SK-N-SH (cell line): ENCODE measurements at regions not wholly inside any gene's neighbourhood (a gene's known extent, or its start where the extent isn't known, plus 50 kb on each side); places are given as distances from the start of the nearest gene placed in this dataset.

Experiments
- CTCF ChIA-PET: fragments of 300-600, 350-600 bp; formaldehyde crosslinking; extraction: SDS; loops from one replicate; lab custom pipeline; 2021; lab: Yijun Ruan, JAX
- POLR2A ChIA-PET: fragments of 350-600 bp; sonication (Branson Sonifier 250); formaldehyde crosslinking; extraction: SDS; loops from one replicate; lab custom pipeline; 2020; ENCODE audit warnings: antibody characterized with exemption, inconsistent platforms; lab: Yijun Ruan, JAX
- DNase-seq: peaks from one replicate; pipeline ENCODE4 v3.0.0; 2012
- H2AFZ ChIP-seq: fragments of 200-600 bp; sonication (generic); 2 replicates; pipeline ENCODE4 v1.8.1; 2016; ENCODE audit warnings: antibody characterized with exemption, mild to moderate bottlenecking, low read depth
- H3F3A ChIP-seq: fragments of 200-600 bp; sonication (generic); replicated peaks from 2 replicates; pipeline ENCODE3; 2016; ENCODE audit warnings: antibody characterized with exemption, mild to moderate bottlenecking; ENCODE audit not compliant: insufficient read depth
- H3K27ac ChIP-seq, 2 experiments: fragments of 200-500 bp in 1 of 2; fragments of 200-600 bp in 1 of 2; sonication (Bioruptor generic) in 1 of 2; sonication (generic), shearing (Covaris generic) in 1 of 2; 2 replicates each; pipeline versions ENCODE4 v1.5.1 to v1.6.1; 2014 to 2016; ENCODE audit warnings: low read depth in 2 of 2, inconsistent platforms in 1 of 2, low read length in 1 of 2, mild to moderate bottlenecking in 1 of 2, mixed read lengths in 1 of 2
- H3K27me3 ChIP-seq: fragments of 200-600 bp; sonication (generic), shearing (Covaris generic); 2 replicates; pipeline ENCODE4 v1.6.1; 2016; ENCODE audit warnings: mixed run types; ENCODE audit not compliant: insufficient read depth
- H3K36me3 ChIP-seq, 2 experiments: fragments of 200-500 bp in 1 of 2; fragments of 200-600 bp in 1 of 2; sonication (Bioruptor generic) in 1 of 2; sonication (generic) in 1 of 2; replicated peaks in 1 of 2; 2 replicates each; pipeline versions ENCODE3 to v1.5.1; 2014 to 2016; ENCODE audit warnings: low read length in 1 of 2, mild to moderate bottlenecking in 1 of 2; ENCODE audit not compliant: insufficient read depth in 2 of 2, control insufficient read depth in 1 of 2
- H3K4me1 ChIP-seq, 2 experiments: fragments of 200-500 bp in 1 of 2; fragments of 200-600 bp in 1 of 2; sonication (Bioruptor generic) in 1 of 2; sonication (generic), shearing (Covaris generic) in 1 of 2; 2 replicates each; pipeline versions ENCODE4 v1.5.1 to v1.6.1; 2014 to 2016; ENCODE audit warnings: low read depth in 1 of 2, low read length in 1 of 2, mixed run types in 1 of 2; ENCODE audit not compliant: insufficient read depth in 2 of 2, control insufficient read depth in 1 of 2
- H3K4me2 ChIP-seq: fragments of 200-600 bp; sonication (generic), shearing (Covaris generic); 2 replicates; pipeline ENCODE4 v1.6.1; 2017; ENCODE audit warnings: mixed run types
- H3K4me3 ChIP-seq, 2 experiments: fragments of 200-500 bp in 1 of 2; fragments of 200-600 bp in 1 of 2; sonication (Bioruptor generic) in 1 of 2; sonication (generic), shearing (Covaris generic) in 1 of 2; 2 replicates each; pipeline versions ENCODE4 v1.5.1 to v1.8.1; 2014 to 2016; ENCODE audit warnings: low read depth in 2 of 2, inconsistent platforms in 1 of 2, low read length in 1 of 2, mild to moderate bottlenecking in 1 of 2, mixed read lengths in 1 of 2, moderate library complexity in 1 of 2
- H3K79me2 ChIP-seq: fragments of 200-600 bp; sonication (generic); 2 replicates; pipeline ENCODE4 v1.8.1; 2017; ENCODE audit warnings: mild to moderate bottlenecking; ENCODE audit not compliant: insufficient read depth
- H3K9ac ChIP-seq: fragments of 200-600 bp; sonication (generic); 2 replicates; pipeline ENCODE4 v1.6.1; 2017; ENCODE audit warnings: mixed run types
- H3K9me2 ChIP-seq: fragments of 200-600 bp; sonication (generic); 2 replicates; pipeline ENCODE4 v1.6.1; 2017; ENCODE audit warnings: mixed run types
- H3K9me3 ChIP-seq: fragments of 200-600 bp; sonication (generic); 2 replicates; pipeline ENCODE4 v1.6.1; 2017; ENCODE audit warnings: mixed run types, mild to moderate bottlenecking, moderate library complexity
- H4K20me1 ChIP-seq: fragments of 200-600 bp; sonication (generic); 2 replicates; pipeline ENCODE4 v1.6.1; 2017; ENCODE audit warnings: mild to moderate bottlenecking, mixed run types; ENCODE audit not compliant: insufficient read depth
- CHD2 ChIP-seq: fragments of 150-350 bp; IDR thresholded peaks from 2 replicates; pipeline ENCODE4 v1.6.1; 2018; ENCODE audit warnings: low read length; ENCODE audit not compliant: partially characterized antibody
- ELF1 ChIP-seq: IDR thresholded peaks from 2 replicates; pipeline ENCODE4 v1.4.0; 2012
- EP300 ChIP-seq, 2 experiments: IDR thresholded peaks; 2 replicates each; pipeline versions ENCODE4 v1.4.0 to v1.6.1; 2012; ENCODE audit warnings: borderline replicate concordance in 1 of 2, low read depth in 1 of 2, low read length in 1 of 2
- FOSL2 ChIP-seq: IDR thresholded peaks from 2 replicates; pipeline ENCODE4 v1.4.0; 2012; ENCODE audit warnings: low read depth, mild to moderate bottlenecking, moderate library complexity, borderline replicate concordance
- FOXM1 ChIP-seq: IDR thresholded peaks from 2 replicates; pipeline ENCODE4 v1.4.0; 2012; ENCODE audit warnings: low read depth, mild to moderate bottlenecking
- GABPA ChIP-seq: IDR thresholded peaks from 2 replicates; pipeline ENCODE4 v1.4.0; 2012; ENCODE audit warnings: low read depth, mild to moderate bottlenecking
- GATA2 ChIP-seq: sonication (generic); formaldehyde crosslinking; IDR thresholded peaks from 2 replicates; pipeline ENCODE4 v1.5.0; 2020; ENCODE audit warnings: mild to moderate bottlenecking, missing genetic modification reagents
- JUND ChIP-seq: IDR thresholded peaks from 2 replicates; pipeline ENCODE4 v1.4.0; 2012
- MAX ChIP-seq: IDR thresholded peaks from 2 replicates; pipeline ENCODE4 v1.4.0; 2012; ENCODE audit warnings: low read depth
- MEF2A ChIP-seq: IDR thresholded peaks from 2 replicates; pipeline ENCODE4 v1.4.0; 2012; ENCODE audit warnings: low read depth, borderline replicate concordance
- NFIC ChIP-seq: IDR thresholded peaks from 2 replicates; pipeline ENCODE4 v1.4.0; 2012; ENCODE audit warnings: borderline replicate concordance
- PBX3 ChIP-seq: IDR thresholded peaks from 2 replicates; pipeline ENCODE4; 2012
- POLR2AphosphoS5 ChIP-seq: IDR thresholded peaks from 2 replicates; pipeline ENCODE4 v1.6.1; 2012; ENCODE audit warnings: low read depth, low read length
- RAD21 ChIP-seq: IDR thresholded peaks from 2 replicates; pipeline ENCODE4 v1.6.1; 2012; ENCODE audit warnings: mild to moderate bottlenecking, low read length
- RXRA ChIP-seq: IDR thresholded peaks from 2 replicates; pipeline ENCODE4 v1.4.0; 2012; ENCODE audit warnings: low read depth, mild to moderate bottlenecking, borderline replicate concordance
- SIN3A ChIP-seq: IDR thresholded peaks from 2 replicates; pipeline ENCODE4 v1.6.1; 2012; ENCODE audit warnings: low read depth, mild to moderate bottlenecking, low read length, moderate library complexity, borderline replicate concordance
- TCF12 ChIP-seq: IDR thresholded peaks from 2 replicates; pipeline ENCODE4 v1.4.0; 2012
- TEAD4 ChIP-seq: IDR thresholded peaks from 2 replicates; pipeline ENCODE4 v1.4.0; 2012; ENCODE audit warnings: mild to moderate bottlenecking, borderline replicate concordance; ENCODE audit not compliant: insufficient read depth
- USF1 ChIP-seq: IDR thresholded peaks from 2 replicates; pipeline ENCODE4 v1.4.0; 2012; ENCODE audit warnings: low read depth, borderline replicate concordance
- YY1 ChIP-seq: IDR thresholded peaks from 2 replicates; pipeline ENCODE4 v1.4.0; 2012; ENCODE audit warnings: low read depth, mild to moderate bottlenecking
- WGBS: methylation state at CpG from one replicate; pipeline ENCODE4 v1.1.6; 2017; ENCODE audit warnings: low lambda C conversion rate; 5-methylcytosine and 5-hydroxymethylcytosine counted together

GRCh38 chr7:142440906-142441411, 183.1 kb upstream of the PRSS58 start:
- CTCF ChIA-PET = interaction anchor here (1.0 to 9.9 kb wide), 9 partner anchors 17 to 774 kb away, joined by 3 to 151 read pairs (median 4); no protein-coding TSS in a partner anchor
- H3K4me1 ChIP-seq = peaks cover 16 to 19% of the 10 kb centered on the region in 2 experiments
- peaks cover 27% of the 10 kb centered on the region for H3F3A ChIP-seq
- TF ChIP-seq CHD2 (no peak), FOXM1 (peak; percentile 2; the same call in 1 of the 2 replicates), ELF1 (peak; percentile 33; the same call in 1 of the 2 replicates)
- H3K9me3 ChIP-seq = no peaks in the 10 kb centered on the region
- peak overlapping the region; percentile 64 to 66; a peak in 3 of 4 replicates for H3K27ac ChIP-seq
- H3K36me3 ChIP-seq = no peaks in the 10 kb centered on the region
- H3K4me2 ChIP-seq = peak overlapping the region; percentile 56
- no peak for DNase-seq
- H3K4me3 ChIP-seq = no peak overlapping the region
- no peaks in the 10 kb centered on the region for H3K79me2 ChIP-seq
- no peaks in the 10 kb centered on the region for H3K27me3 ChIP-seq
- 56% methylated on average over 9 of the region's 9 CpGs for WGBS
- POLR2A ChIA-PET = no interaction called here
- peak overlapping the region; percentile 6; the same call in 1 of the 2 replicates for H3K9ac ChIP-seq
- H2AFZ ChIP-seq = peak overlapping the region; percentile 44; the same call in 1 of the 2 replicates
- H3K9me2 ChIP-seq = no peaks in the 10 kb centered on the region
- no peaks in the 10 kb centered on the region for H4K20me1 ChIP-seq

GRCh38 chr7:142440219-142440905, 182.5 kb upstream of the PRSS58 start:
- no peak for DNase-seq
- Histone ChIP-seq H3K4me1 (peaks cover 16 to 19% of the 10 kb centered on the region in 2 experiments), H3K27me3 (no peaks in the 10 kb centered on the region), H3K79me2 (no peaks in the 10 kb centered on the region), H3K27ac (peak overlapping the region; percentile 64 to 75; a peak in 3 of 4 replicates), H3F3A (peaks cover 27% of the 10 kb centered on the region), H3K4me3 (no peak overlapping the region), H3K9me3 (no peaks in the 10 kb centered on the region), H3K9ac (peak overlapping the region; percentile 6; the same call in 1 of the 2 replicates)
- WGBS = 34% methylated on average over 6 of the region's 6 CpGs
- CTCF ChIA-PET = interaction anchor here (0.7 to 9.9 kb wide), 11 partner anchors 17 to 343 kb away, joined by 3 to 151 read pairs (median 4); no protein-coding TSS in a partner anchor
- TF ChIP-seq TCF12 = peak; percentile 93
- TF ChIP-seq GATA2 (CRISPR knock-in tag) = no peak
- 0 out of 2 replicates have a peak, but pooled peaks have one; percentile 59 for TF ChIP-seq SIN3A
- TF ChIP-seq RAD21 = no peak
- peak; percentile 95 for TF ChIP-seq PBX3
- TF ChIP-seq YY1 = peak; percentile 56; the same call in 1 of the 2 replicates
- TF ChIP-seq USF1 = no peak
- peak; percentile 76 for TF ChIP-seq NFIC
- no peak for TF ChIP-seq GABPA
- peak; percentile 99 for TF ChIP-seq FOSL2
- peak; percentile 98 for TF ChIP-seq TEAD4
- TF ChIP-seq ELF1 = no peak
- peak; percentile 68; the same call in 1 of the 2 replicates for TF ChIP-seq FOXM1
- TF ChIP-seq POLR2AphosphoS5 = peak; percentile 57; the same call in 1 of the 2 replicates
- no peak for TF ChIP-seq MEF2A
- no peak; the same call in 1 of the 2 replicates for TF ChIP-seq MAX
- peak; percentile 100 for TF ChIP-seq JUND
- TF ChIP-seq RXRA = peak; percentile 50; the same call in 1 of the 2 replicates
- TF ChIP-seq EP300 (IDR thresholded peaks at IDR 0.05; ENCODE audit: borderline replicate concordance in 1 of 2, low read depth in 1 of 2, low read length in 1 of 2) = peak; percentile 36 to 96
- TF ChIP-seq, all 33 proteins: peak for 12
- H3K4me2 ChIP-seq = peak overlapping the region; percentile 56
- no peaks in the 10 kb centered on the region for H3K36me3 ChIP-seq
- POLR2A ChIA-PET = no interaction called here
- H2AFZ ChIP-seq = peak overlapping the region; percentile 44
- H4K20me1 ChIP-seq = no peaks in the 10 kb centered on the region
- no peaks in the 10 kb centered on the region for H3K9me2 ChIP-seq
